ENCODE measurements at regions not wholly inside any gene's neighbourhood (a gene's known extent, or its start where the extent isn't known, plus 50 kb on each side); places are given as distances from the start of the nearest gene placed in this dataset.
"Not testable (repeated sequence)": the region's sequence is repeated elsewhere in the genome, so short reads cannot be mapped to it uniquely, and the experiment has no call there.

DNA sequence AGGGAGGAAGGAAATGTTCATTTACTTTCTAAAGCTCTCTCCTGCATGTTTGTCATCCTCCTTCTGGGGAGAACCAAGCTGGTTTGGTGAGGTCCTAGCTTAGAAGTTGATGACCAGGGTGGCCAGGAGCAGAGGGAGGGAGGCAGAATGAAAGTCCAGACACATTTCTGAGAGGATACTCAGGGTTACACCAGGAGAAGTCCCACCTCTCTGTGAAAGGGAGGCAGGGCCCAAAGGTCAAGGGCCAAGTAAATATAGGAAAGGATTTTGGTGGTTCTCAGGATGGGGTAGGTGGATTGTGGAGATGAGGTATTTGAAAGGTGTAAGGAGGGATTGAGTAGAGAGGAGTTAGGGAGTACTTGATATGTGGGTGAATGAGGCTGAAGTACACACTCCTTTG is 58.0 kb upstream of the FBXO11 start:
- no peak for DNase-seq

- DNase-seq = no peak
Observed at GRCh38 chr2:47964722-47965434, 58.6 kb upstream of the FBXO11 start.

- not testable (repeated sequence) for DNase-seq
Observed at GRCh38 chr2:47976728-47977127, 70.4 kb upstream of the FBXO11 start.

GRCh38 chr2:47984041-47984440 is 77.7 kb upstream of the FBXO11 start:
- DNase-seq = no peak

DNA sequence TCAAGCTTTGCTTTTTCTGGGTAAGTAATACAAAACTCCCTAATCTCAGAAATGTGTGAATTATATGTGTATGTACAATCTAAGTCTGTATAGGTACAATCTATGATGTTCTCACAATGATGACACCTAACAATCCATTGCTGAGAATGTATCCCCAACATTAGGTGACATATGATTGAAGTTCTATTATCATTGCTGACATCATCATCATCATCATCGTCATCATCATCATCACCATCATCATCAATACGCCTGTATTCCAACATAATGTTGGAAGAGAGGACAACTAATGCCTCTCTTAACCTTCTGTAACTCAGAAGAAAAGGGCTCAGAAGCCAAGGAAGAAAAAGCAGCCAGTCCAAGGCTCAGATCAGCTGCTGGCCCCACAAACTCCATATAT is 84.2 kb upstream of the FBXO11 start:
- no peak for DNase-seq

GRCh38 chr2:47992671-47993070 is 86.4 kb upstream of the FBXO11 start:
- DNase-seq = no peak

- DNase-seq = no peak
Observed at GRCh38 chr2:47996808-47997207, 90.5 kb upstream of the FBXO11 start.

GRCh38 chr2:47999512-47999911 is 93.2 kb upstream of the FBXO11 start:
- DNase-seq = no peak

DNA sequence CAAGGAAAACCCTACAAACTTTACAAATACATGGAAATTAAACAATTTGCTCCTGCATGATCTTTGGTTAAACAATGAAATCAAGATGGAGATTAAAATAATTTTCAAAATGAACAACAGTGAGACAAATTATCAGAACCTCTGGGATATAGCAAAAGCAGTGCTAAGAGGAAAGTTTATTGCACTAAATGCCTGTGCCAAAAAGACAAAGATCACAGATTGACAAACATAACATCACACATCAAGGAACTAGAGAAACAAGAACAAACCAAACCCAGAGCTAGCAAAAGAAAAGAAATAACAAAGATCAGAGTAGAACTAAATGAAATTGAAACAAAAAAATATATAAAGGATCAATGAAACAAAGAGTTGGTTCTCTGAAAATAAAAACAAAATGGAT is 95.2 kb upstream of the FBXO11 start:
- DNase-seq = no peak

DNA sequence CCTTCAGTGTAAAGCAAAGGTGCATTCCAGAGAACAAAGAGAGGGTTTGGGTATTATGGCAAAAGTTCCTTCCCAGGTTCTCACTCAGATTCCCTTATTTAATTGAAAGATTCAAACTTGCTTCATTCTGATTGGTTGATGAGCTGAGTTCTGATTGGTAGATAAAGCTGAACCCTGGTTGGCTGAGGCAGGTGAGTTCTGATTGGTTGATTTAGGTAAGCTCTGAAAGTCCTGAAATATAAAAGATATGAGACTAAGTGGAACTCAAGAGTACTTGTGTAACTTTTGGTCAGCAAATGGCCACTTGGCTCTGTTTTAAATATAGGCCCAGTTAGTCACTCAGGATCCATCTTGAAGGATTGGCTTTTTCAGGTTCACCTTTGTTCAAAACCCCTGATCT is 99.8 kb upstream of the FBXO11 start:
- no peak for DNase-seq

- DNase-seq = no peak
Observed at GRCh38 chr2:48007699-48008268, 101.5 kb upstream of the FBXO11 start.

GRCh38 chr2:48009256-48009655 is 103.0 kb upstream of the FBXO11 start:
- DNase-seq = no peak

- no peak for DNase-seq
Observed at GRCh38 chr2:48015421-48015820, 109.1 kb upstream of the FBXO11 start.

DNA sequence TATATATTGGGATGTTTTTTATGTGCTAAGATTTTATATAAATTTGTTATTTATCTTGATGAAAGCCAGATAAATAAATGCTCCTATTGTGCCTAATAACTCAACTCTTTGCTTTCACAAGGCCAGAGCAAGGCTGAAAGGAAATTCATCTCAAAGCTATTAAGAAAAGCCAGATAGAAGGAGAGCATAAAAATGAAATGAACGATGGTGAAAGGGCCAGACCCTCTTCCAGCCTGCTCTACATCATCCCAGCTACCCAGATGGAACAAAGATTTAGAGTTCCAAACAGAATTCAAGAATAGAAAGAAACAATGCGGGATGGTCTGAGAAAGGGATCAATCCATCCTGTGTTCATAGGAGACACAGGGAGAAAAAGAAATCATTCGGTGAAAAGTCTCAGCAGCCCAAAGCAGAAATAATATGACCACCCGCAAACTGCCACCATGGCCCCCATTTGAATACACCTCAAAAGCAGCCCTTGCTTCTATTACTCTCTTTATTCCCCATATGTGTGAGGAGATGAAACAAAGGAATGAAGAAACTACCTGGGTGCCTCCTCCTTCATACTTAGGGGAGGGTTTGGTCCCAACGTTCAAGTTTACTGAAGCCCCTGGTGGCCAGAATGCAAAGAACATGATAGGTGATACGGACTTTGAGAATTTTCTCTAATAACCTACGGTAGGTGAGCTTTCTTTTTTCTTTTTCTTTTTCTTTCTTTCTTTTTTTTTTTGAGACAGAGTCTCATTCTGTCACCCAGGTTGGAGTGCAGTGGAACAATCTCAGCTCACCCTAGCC is 110.1 kb upstream of the FBXO11 start:
- no peak for DNase-seq

GRCh38 chr2:48017136-48017535 is 110.8 kb upstream of the FBXO11 start:
- DNase-seq = no peak

- DNase-seq = no peak
Observed at GRCh38 chr2:48018480-48018879, 112.2 kb upstream of the FBXO11 start.

- no peak for DNase-seq
Observed at GRCh38 chr2:48026865-48027264, 120.6 kb upstream of the FBXO11 start.

GRCh38 chr2:48032765-48033164 is 126.5 kb upstream of the FBXO11 start:
- no peak for DNase-seq

GRCh38 chr2:48034295-48034694 is 128.0 kb upstream of the FBXO11 start:
- DNase-seq = no peak

GRCh38 chr2:48036312-48036711 is 130.0 kb upstream of the FBXO11 start:
- DNase-seq = no peak

DNA sequence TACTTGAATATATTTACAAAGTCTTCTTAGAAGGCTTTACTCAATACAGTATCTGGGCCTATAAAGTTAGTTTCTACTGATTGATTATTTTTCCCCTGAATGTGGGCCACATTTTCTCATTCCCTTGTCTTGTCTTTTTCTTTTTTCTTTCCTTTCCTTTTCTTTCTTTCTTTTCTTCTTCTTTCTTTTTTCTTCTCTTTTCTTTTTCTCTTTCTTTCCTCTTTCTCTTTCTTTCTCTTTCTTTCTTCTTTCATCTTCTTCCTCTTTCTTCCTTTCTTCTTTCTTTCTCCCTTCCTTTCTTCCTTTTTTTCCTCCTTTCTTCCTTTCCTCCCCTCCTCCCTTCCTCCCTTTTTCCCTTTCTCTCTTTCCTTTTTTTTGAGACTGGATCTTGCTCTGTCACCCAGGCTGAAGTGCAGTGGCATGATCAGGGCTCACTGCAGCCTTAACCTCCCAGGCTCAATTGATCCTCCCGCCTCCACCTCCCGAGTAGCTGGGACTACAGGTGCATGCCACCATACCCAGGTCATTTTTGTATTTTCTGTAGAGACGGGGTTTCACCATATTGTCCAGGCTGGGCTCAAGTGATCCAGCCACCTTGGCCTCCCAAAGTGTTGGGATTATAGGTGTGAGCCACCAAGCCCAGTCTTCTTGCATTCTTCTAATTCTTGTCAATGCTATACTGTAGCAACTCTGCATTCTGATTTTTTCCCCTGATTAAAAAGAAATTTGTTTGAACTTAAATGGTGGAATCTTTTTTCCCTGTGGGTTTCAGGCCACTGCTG is 133.1 kb upstream of the FBXO11 start:
- DNase-seq = no peak

GRCh38 chr2:48043131-48043700 is 136.9 kb upstream of the FBXO11 start:
- DNase-seq = no peak

DNA sequence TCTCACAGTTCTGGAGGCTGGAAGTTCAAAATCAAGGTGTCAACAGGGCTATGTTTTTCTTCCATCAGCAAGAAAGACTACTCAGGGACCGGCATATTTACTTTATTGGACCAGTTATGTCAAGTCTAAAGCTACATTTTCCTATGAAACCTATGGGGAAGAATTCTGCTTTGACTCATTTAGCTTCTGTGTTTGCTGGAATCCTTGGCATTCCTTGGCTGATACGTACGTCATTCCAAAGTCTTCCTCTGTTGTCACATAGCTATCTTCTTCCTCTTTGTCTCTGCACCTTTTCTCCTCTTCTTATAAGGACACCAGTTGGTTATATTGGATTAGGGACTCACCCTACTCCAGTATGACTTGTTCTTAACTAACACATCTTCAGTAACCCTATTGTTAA is 137.4 kb upstream of the FBXO11 start:
- no peak for DNase-seq
